Naive thymus-derived CD4-positive, alpha-beta T cell (primary cell): ENCODE measurements at regions not wholly inside any gene's neighbourhood (a gene's known extent, or its start where the extent isn't known, plus 50 kb on each side); places are given as distances from the start of the nearest gene placed in this dataset.

Experiments used
- ATAC-seq: fragments of 150-1000 bp; cut with Tn5 transposase; 2 replicates; pipeline ENCODE4 v1.10.0; 2021; ENCODE audit warnings: mild to moderate bottlenecking, moderate library complexity
- CTCF ChIA-PET: fragments of 350-600 bp; sonication (Branson Sonifier 250); formaldehyde crosslinking; loops from one replicate; lab custom pipeline; 2021; ENCODE audit warnings: antibody characterized with exemption; lab: Charles Lee
- POLR2A ChIA-PET: fragments of 350-600 bp; sonication (Branson Sonifier 250); formaldehyde crosslinking; loops from one replicate; lab custom pipeline; 2021; ENCODE audit warnings: antibody characterized with exemption, inconsistent platforms; lab: Charles Lee
- DNase-seq, 9 donors: peaks; one replicate each; pipeline versions ENCODE4 v3.0.0 to v3.0.0-alpha.2; 2020 to 2022; ENCODE audit warnings: mixed read lengths in 1 of 9
- H3K27ac ChIP-seq: one replicate; pipeline ENCODE4 v1.7.0; 2013; ENCODE audit warnings: mild to moderate bottlenecking, low read depth, low read length, moderate library complexity
- H3K27me3 ChIP-seq, 2 donors: one replicate each; pipeline ENCODE4 v1.7.0; 2013; ENCODE audit warnings: low read length in 2 of 2, mild to moderate bottlenecking in 2 of 2, moderate library complexity in 2 of 2; ENCODE audit not compliant: control insufficient read depth in 2 of 2, insufficient read depth in 2 of 2
- H3K36me3 ChIP-seq, 3 experiments: 1 replicate in 2 of 3; 2 replicates in 1 of 3; pipeline ENCODE4 v1.7.0; 2013; ENCODE audit warnings: low read length in 3 of 3, mild to moderate bottlenecking in 3 of 3, moderate library complexity in 1 of 3; ENCODE audit not compliant: insufficient read depth in 3 of 3, control insufficient read depth in 2 of 3
- H3K4me1 ChIP-seq, 2 donors: one replicate each; pipeline ENCODE4 v1.7.0; 2013; ENCODE audit warnings: low read length in 2 of 2, mild to moderate bottlenecking in 2 of 2, moderate library complexity in 1 of 2; ENCODE audit not compliant: control insufficient read depth in 2 of 2, insufficient read depth in 2 of 2
- H3K4me3 ChIP-seq: 2 replicates; pipeline ENCODE4 v1.7.0; 2013; ENCODE audit warnings: mild to moderate bottlenecking, low read length
- H3K9me3 ChIP-seq, 3 experiments: 1 replicate in 2 of 3; 2 replicates in 1 of 3; pipeline ENCODE4 v1.7.0; 2013; ENCODE audit warnings: low read length in 3 of 3; ENCODE audit not compliant: control insufficient read depth in 2 of 3
- H3K27ac Mint-ChIP-seq, 9 donors: one replicate each; pipeline ENCODE4 v1.8.0; 2020 to 2022; ENCODE audit warnings: mixed read lengths in 9 of 9, mild to moderate bottlenecking in 8 of 9, moderate library complexity in 5 of 9, inconsistent platforms in 2 of 9
- H3K27me3 Mint-ChIP-seq, 5 donors: one replicate each; pipeline ENCODE4 v1.8.0; 2021 to 2022; ENCODE audit warnings: mixed read lengths in 5 of 5, mild to moderate bottlenecking in 1 of 5
- H3K36me3 Mint-ChIP-seq, 5 donors: one replicate each; pipeline ENCODE4 v1.8.0; 2020 to 2022; ENCODE audit warnings: mixed read lengths in 5 of 5, mild to moderate bottlenecking in 3 of 5, inconsistent platforms in 1 of 5
- H3K4me1 Mint-ChIP-seq, 7 donors: one replicate each; pipeline ENCODE4 v1.8.0; 2020 to 2022; ENCODE audit warnings: mixed read lengths in 7 of 7, mild to moderate bottlenecking in 3 of 7, inconsistent platforms in 1 of 7
- H3K4me3 Mint-ChIP-seq, 10 donors: one replicate each; pipeline ENCODE4 v1.8.0; 2020 to 2022; ENCODE audit warnings: mild to moderate bottlenecking in 10 of 10, mixed read lengths in 10 of 10, moderate library complexity in 6 of 10, inconsistent platforms in 2 of 10
- H3K9me3 Mint-ChIP-seq, 11 donors: one replicate each; pipeline ENCODE4 v1.8.0; 2020 to 2022; ENCODE audit warnings: mixed read lengths in 11 of 11, mild to moderate bottlenecking in 4 of 11, inconsistent platforms in 1 of 11, moderate library complexity in 1 of 11
- intact Hi-C, 2 donors: fragments of 100-400 bp; cut with micrococcal nuclease; formaldehyde crosslinking; loops; one replicate each; pipeline ENCODE4 v1.15.1; 2023

GRCh38 chr4:126798214-126798613, 834.5 kb upstream of the INTU start:
- no peaks in the 10 kb centered on the region for H3K9me3 ChIP-seq
- no peaks in the 10 kb centered on the region for H3K27me3 Mint-ChIP-seq
- no peaks in the 10 kb centered on the region for H3K27me3 ChIP-seq
- no peaks in the 10 kb centered on the region for H3K4me1 ChIP-seq
- no peak for DNase-seq
- intact Hi-C loops, result no loop called here
- H3K27ac Mint-ChIP-seq, result no peak overlapping the region
- peaks cover 0 to 10% (median 0%) of the 10 kb centered on the region in 11 donors for H3K9me3 Mint-ChIP-seq
- no peaks in the 10 kb centered on the region for H3K36me3 ChIP-seq
- POLR2A ChIA-PET, result no interaction called here
- no peak for ATAC-seq
- H3K27ac ChIP-seq, result no peak overlapping the region
- no peaks in the 10 kb centered on the region for H3K4me1 Mint-ChIP-seq
- H3K4me3 Mint-ChIP-seq, result no peak overlapping the region
- no peaks in the 10 kb centered on the region for H3K36me3 Mint-ChIP-seq
- CTCF ChIA-PET, result no interaction called here
- no peak overlapping the region for H3K4me3 ChIP-seq

GRCh38 chr4:126799416-126799815, 833.3 kb upstream of the INTU start:
- intact Hi-C loops, result no loop called here
- no peak overlapping the region for H3K27ac ChIP-seq
- DNase-seq (no peak), ATAC-seq (no peak)
- H3K36me3 Mint-ChIP-seq, result no peaks in the 10 kb centered on the region
- no peak overlapping the region for H3K27ac Mint-ChIP-seq
- no peaks in the 10 kb centered on the region for H3K27me3 ChIP-seq
- H3K4me3 ChIP-seq, result no peak overlapping the region
- H3K4me1 Mint-ChIP-seq, result no peaks in the 10 kb centered on the region
- no peaks in the 10 kb centered on the region for H3K36me3 ChIP-seq
- H3K9me3 Mint-ChIP-seq, result peaks cover 0 to 11% (median 0%) of the 10 kb centered on the region in 11 donors
- no peaks in the 10 kb centered on the region for H3K9me3 ChIP-seq
- no peak overlapping the region for H3K4me3 Mint-ChIP-seq
- H3K4me1 ChIP-seq, result no peaks in the 10 kb centered on the region
- POLR2A ChIA-PET, result no interaction called here
- no peaks in the 10 kb centered on the region for H3K27me3 Mint-ChIP-seq
- CTCF ChIA-PET, result no interaction called here

DNA sequence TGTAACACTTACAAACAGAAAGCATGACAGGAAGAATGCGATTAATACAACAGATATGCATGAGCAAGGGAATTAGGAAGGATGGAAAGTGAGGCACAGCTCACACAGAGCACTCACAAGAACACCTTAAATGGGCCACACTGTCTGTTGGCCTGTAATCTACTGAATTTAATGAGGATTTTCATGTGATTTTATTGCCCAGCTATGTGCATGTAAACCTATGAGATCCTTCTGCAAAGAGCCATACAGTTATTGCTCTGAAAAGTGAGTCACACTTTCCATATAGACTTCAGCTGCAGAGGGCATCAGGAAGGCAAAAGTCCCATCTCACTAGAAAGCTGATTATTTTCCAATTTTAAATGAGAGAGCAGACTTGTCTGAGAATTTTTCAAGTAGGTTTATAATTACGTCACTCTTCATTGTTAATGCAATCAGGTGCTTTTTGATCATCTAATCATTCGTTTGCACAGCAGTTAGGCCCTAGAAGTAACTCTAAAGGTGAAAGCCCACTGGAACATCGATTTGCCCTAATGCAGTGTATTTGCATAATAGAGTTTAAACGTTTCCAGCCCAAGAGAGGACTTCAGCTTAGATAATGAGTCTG, 832.7 kb upstream of the INTU start:
- CTCF ChIA-PET, result no interaction called here
- Mint-ChIP-seq H3K9me3 (peaks cover 0 to 11% (median 2%) of the 10 kb centered on the region in 11 donors), H3K27me3 (no peaks in the 10 kb centered on the region), H3K4me3 (no peak overlapping the region), H3K36me3 (no peaks in the 10 kb centered on the region), H3K4me1 (no peaks in the 10 kb centered on the region), H3K27ac (no peak overlapping the region)
- ATAC-seq, result no peak
- Histone ChIP-seq H3K4me3 (no peak overlapping the region), H3K9me3 (no peaks in the 10 kb centered on the region), H3K27ac (no peak overlapping the region), H3K27me3 (no peaks in the 10 kb centered on the region), H3K36me3 (no peaks in the 10 kb centered on the region), H3K4me1 (no peaks in the 10 kb centered on the region)
- DNase-seq, result no peak
- POLR2A ChIA-PET, result no interaction called here
- intact Hi-C loops, result no loop called here

GRCh38 chr4:126800575-126801141, 832.1 kb upstream of the INTU start:
- no peak overlapping the region for H3K4me3 ChIP-seq
- H3K4me1 ChIP-seq, result no peaks in the 10 kb centered on the region
- Mint-ChIP-seq H3K36me3 (no peaks in the 10 kb centered on the region), H3K27ac (no peak overlapping the region), H3K9me3 (peaks cover 0 to 16% (median 2%) of the 10 kb centered on the region in 11 donors), H3K4me1 (no peaks in the 10 kb centered on the region), H3K27me3 (no peaks in the 10 kb centered on the region), H3K4me3 (no peak overlapping the region)
- no peaks in the 10 kb centered on the region for H3K27me3 ChIP-seq
- no peaks in the 10 kb centered on the region for H3K9me3 ChIP-seq
- intact Hi-C loops, result no loop called here
- POLR2A ChIA-PET, result no interaction called here
- DNase-seq (no peak), ATAC-seq (no peak)
- CTCF ChIA-PET, result no interaction called here
- H3K36me3 ChIP-seq, result no peaks in the 10 kb centered on the region
- no peak overlapping the region for H3K27ac ChIP-seq

DNA sequence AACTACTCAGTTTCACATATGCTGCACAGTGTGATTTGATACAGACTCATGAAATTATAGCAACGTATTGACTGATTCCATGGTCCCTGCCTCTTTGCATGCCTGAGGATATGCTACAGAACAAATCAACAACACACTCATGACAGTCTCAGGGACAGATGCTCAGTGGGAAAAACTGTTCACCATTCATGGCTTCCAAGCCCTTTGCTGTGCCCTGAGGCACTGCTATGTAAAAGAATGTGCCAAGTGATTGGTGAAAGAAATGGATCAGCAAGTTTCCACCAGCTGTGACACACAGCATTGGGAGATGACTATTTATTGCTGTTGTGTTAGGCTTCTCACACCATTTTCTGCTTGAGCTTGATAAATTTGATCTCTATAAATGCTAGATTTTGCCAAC, 825.6 kb upstream of the INTU start:
- no peak for DNase-seq
- no peak for ATAC-seq
- no peaks in the 10 kb centered on the region for H3K4me1 Mint-ChIP-seq
- H3K4me3 Mint-ChIP-seq, result no peak overlapping the region
- H3K9me3 ChIP-seq, result no peaks in the 10 kb centered on the region
- ChIA-PET POLR2A (no interaction called here), CTCF (no interaction called here)
- H3K27ac ChIP-seq, result no peak overlapping the region
- no peaks in the 10 kb centered on the region for H3K27me3 Mint-ChIP-seq
- no peaks in the 10 kb centered on the region for H3K36me3 Mint-ChIP-seq
- intact Hi-C loops, result no loop called here
- H3K27me3 ChIP-seq, result no peaks in the 10 kb centered on the region
- no peak overlapping the region for H3K4me3 ChIP-seq
- peaks cover 0 to 12% (median 4%) of the 10 kb centered on the region in 11 donors for H3K9me3 Mint-ChIP-seq
- H3K36me3 ChIP-seq, result no peaks in the 10 kb centered on the region
- H3K4me1 ChIP-seq, result no peaks in the 10 kb centered on the region
- no peak overlapping the region for H3K27ac Mint-ChIP-seq

DNA sequence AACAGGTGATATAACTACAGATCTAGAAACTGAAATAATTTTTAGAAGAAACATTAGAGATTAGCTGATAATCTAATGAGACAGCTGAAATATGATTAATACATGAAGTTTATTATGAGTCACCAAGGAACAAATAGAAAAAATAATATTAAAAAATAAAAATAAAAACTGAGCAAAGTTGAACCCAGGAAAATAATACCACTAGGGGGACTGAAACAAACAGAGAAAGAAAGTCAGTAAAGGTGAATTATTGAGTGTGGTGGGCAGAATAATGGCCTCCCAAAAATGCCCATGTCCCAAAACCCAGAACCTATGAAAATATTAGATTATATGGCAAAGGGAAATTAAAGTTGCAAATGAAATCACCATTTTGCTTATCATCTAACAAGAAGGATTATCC, 820.7 kb upstream of the INTU start:
- POLR2A ChIA-PET, result no interaction called here
- ATAC-seq (no peak), DNase-seq (no peak)
- Mint-ChIP-seq H3K4me3 (no peak overlapping the region), H3K27ac (no peak overlapping the region), H3K4me1 (no peaks in the 10 kb centered on the region), H3K27me3 (no peaks in the 10 kb centered on the region), H3K36me3 (no peaks in the 10 kb centered on the region), H3K9me3 (peaks cover 0 to 18% (median 6%) of the 10 kb centered on the region in 11 donors)
- H3K4me1 ChIP-seq, result no peaks in the 10 kb centered on the region
- H3K27ac ChIP-seq, result no peak overlapping the region
- intact Hi-C loops, result no loop called here
- no peaks in the 10 kb centered on the region for H3K27me3 ChIP-seq
- no peaks in the 10 kb centered on the region for H3K9me3 ChIP-seq
- CTCF ChIA-PET, result no interaction called here
- H3K4me3 ChIP-seq, result no peak overlapping the region
- H3K36me3 ChIP-seq, result no peaks in the 10 kb centered on the region

GRCh38 chr4:126820631-126821030, 812.1 kb upstream of the INTU start:
- intact Hi-C loops, result no loop called here
- Mint-ChIP-seq H3K27ac (no peak overlapping the region), H3K36me3 (no peaks in the 10 kb centered on the region), H3K27me3 (no peaks in the 10 kb centered on the region), H3K4me1 (no peaks in the 10 kb centered on the region), H3K9me3 (peaks cover 0 to 27% (median 5%) of the 10 kb centered on the region in 11 donors), H3K4me3 (no peak overlapping the region)
- DNase-seq, result no peak
- Histone ChIP-seq H3K27ac (no peak overlapping the region), H3K9me3 (no peaks in the 10 kb centered on the region), H3K27me3 (no peaks in the 10 kb centered on the region), H3K4me1 (no peaks in the 10 kb centered on the region), H3K36me3 (no peaks in the 10 kb centered on the region), H3K4me3 (no peak overlapping the region)
- ATAC-seq, result no peak
- ChIA-PET CTCF (no interaction called here), POLR2A (no interaction called here)
